GM21360 (cell line): ENCODE measurements at regions not wholly inside any gene's neighbourhood (a gene's known extent, or its start where the extent isn't known, plus 50 kb on each side); places are given as distances from the start of the nearest gene placed in this dataset.
"Not testable (repeated sequence)": the region's sequence is repeated elsewhere in the genome, so short reads cannot be mapped to it uniquely, and the experiment has no call there.

ENCODE experiments used
- ATAC-seq: cut with Tn5 transposase; IDR thresholded peaks from one replicate; pipeline ENCODE4 v1.9.1; 2021; ENCODE audit warnings: mild to moderate bottlenecking, moderate library complexity; ENCODE audit not compliant: unreplicated experiment

DNA sequence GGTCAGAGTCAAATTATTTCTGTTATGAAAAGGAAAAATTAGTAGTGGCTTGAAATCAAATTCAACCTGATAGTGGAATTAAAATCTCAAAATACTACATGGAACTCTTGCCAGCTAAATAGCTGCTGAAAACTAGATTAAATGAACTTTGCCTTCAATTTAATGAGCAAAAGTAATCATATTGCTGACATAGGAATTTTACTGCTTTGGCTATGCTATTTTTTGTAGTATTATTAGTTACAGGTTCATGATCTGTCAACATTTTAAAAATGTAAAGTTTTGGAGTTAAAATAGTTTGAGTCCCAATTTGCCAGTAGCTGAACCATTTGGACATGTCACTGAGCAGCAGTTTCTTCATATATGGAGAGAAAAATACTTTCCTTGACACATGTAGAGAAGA is 81.4 kb downstream of the RERGL start:
- no peak for ATAC-seq

DNA sequence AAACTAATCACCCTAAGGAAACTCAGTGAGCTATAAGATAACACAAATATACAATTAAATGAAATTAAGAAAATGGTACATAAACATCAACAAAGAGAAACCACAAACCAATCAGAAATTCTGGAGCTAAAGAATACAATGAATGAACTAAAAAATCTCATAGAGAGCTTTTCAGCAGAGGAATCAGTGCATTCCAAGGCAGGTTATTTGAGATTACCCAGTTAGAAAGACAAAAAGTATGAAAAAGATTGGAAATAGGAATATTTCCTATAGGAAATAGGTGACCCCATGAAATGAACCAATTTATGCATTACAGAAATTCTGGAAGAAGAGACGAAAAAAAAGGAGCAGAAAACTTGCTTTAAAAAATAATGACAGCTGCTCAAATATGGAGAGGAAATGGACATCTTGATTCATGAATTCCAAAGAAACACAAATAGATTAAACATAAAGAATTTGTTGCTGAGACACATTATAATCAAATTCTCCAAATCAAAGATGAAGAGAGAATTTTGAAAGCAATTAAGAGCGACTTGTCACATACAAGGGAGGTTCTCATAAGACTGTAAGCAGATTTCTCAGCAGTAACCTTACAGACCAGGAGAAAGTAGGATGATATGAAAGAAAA is 90.7 kb downstream of the RERGL start:
- ATAC-seq, result no peak

DNA sequence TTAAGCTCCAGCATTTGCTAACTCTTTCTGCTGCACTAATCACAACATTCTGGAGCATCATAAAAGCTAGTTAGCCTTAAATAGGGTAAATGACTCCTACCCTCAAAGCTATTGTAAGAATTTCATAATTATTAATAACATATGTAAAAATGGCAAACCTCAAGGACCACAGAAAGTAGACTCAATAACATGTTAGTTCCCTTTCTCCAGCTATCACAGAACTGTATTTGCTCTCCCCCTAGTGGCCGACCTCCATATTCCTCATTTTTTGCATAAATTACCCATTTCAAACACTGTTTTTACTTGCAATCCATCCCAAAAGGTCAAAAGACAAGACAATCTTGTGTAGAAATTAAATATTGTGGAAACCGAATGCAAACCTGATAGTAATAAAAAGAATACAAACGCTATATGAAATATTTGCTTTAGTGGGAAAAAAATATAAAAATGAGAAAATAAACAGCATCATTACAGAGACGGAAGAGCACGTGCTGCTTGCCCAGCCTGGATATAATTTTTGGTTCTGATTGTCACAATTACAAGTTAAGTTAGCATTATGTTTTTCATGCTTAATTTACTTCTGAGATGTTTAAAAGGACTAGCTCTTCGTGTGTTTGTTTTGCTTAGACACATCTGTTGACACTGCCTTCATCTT is 97.9 kb downstream of the RERGL start:
- ATAC-seq, result peak; percentile 91

DNA sequence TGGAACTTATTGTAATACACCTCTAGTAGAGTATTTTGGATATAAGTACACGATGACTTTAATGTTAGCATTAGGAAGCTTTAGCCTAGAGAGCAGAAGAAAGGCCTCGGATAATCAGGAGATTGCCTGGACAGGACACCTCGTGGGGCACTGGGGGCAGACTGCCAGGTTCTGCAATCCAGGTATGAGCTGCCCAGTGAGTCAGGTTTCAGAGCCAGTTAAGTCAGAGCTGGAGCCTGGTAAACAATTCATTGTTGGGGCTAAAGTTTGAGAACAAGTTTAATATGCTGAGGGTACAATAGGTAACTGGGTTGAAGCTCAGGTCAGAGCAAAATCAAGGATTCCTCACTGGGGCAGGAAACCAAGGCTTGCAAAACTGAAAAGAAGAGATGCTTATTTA is 107.4 kb downstream of the RERGL start:
- ATAC-seq, result no peak

DNA sequence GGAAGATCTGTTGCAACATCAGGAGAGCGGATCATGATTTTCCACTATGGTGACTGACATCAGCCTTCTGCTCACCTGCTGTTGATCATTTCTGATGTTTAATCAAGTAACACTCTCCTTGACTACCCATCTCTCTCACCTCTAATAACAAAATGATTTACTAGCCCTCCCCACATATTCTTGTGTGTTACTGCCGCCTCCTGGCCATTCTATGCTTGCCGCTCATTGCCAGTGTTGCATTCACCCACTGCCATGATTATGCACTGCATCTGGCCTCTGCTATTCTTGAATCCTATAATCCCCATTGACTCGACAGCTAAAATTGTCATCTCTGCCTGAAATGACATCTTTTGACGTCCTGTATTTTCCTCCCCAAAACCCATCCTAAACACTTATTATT is 113.8 kb downstream of the RERGL start:
- no peak for ATAC-seq

DNA sequence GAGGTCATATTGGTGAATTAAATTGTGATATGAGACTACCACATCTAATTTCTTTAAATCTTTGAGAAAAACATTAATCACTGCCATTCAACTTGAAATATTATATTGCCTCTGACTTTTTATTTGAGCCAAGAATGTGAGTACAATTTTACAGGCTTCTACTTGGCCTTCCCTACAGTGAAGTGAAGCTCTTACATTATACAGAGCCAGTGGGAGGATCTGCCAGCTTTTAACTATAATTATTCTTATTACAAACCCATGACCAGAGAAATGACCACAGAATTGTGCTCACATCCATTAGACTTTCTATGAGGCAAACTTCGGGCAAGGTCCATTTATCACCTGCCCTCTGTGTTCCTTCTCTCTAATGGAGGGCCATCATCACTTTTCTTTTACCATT is 114.2 kb downstream of the RERGL start:
- ATAC-seq, result no peak

DNA sequence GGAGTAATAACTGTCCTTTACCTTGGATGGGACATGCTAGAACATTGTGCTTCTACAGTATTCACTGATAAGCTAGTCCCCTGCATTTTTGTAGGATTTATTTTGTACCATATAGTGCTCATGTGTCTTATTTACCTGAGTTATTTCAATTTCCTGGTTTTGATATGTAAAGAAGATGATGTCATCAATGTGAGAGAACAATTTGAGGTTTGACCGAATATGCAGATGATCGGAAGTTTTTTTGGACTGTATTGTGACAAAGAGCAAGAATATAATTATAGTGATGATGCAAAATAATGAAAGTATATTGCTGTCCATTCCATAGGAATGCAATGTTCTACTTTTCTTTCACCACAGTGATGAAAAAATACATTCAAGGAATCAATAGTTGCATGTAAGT is 114.8 kb downstream of the RERGL start:
- ATAC-seq, result no peak

DNA sequence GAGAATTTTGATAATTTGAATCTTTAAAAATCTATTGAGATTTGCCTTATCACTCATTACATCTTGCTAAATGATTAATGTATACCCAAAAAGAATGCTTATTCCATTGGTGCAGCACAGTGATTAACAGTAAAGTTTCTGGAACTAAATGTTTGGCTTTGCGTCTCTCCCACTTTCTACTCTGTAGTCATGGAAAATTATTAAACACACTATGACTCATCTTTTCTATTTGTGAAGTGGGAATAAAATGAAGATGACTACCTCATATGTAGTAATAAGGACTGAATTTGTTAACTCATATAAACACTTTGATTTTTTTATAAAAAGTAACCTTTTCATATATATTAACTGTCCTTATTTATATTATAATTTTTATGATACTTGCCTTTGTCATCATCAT is 118.1 kb downstream of the RERGL start:
- no peak for ATAC-seq

DNA sequence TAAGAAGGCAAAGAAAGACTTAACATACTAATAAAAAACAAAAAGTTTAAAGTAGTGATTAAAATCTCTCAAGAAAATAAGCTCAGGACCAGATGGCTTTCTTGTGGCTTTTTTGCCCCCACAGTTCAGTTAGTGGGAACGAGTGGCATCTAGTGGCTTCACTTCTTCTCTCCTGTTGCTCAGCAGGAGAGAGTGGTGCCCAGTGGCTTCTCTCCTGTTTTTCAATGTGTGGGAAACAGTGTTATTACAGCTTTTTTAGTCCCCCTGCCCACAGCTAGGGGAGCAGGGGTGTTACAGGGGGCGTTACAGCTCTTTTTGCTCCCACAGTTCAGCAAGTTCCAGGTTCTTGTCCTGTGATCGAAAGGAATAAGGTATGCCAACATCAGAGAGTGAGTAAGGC is 135.2 kb downstream of the RERGL start:
- no peak for ATAC-seq

DNA sequence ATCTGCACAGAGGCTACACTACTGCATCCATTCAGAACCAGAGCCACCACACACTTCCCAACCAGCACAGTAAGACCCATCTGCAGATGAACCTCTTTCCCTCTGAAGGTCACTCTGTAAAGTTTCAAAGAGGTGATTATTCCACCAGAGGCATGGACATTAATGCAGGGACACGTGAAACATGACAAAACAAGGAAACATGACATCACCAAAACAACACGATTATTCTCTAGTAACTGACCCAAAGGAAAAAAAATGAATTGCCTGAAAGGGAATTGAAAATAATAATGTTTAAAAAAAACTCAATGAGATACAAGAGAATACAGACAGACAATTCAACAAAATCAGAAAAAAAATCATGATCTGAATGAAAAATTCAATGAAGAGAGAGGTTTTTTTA is 139.1 kb downstream of the RERGL start:
- no peak for ATAC-seq

DNA sequence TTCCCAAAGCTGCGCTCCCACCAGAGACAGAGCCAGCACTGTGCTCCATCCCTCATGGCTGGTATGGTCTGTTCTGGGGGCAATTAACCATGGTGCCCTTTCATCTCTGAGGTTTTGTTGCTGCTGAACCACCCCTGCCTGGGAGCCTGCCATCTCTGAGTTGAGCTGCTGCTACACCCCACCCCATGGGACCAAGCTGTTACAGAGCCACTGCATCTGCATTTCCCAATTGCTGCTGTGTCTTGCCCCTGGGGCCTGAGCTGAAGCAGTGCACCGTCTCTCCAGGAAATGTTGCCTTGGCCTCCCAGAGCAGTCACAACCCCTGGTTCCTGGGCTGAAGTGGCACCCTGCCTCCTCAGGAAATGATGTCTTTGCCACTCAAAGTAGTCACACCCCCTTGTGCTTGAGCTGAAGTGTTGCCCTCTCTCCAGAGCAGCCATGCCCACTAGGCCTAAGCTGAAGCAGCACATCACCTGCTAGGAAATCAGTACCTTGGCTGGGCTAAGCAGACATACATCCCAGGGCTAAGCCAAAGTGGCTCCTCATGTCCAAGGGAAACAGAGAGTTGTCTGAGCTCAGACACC is 140.3 kb downstream of the RERGL start:
- ATAC-seq, result no peak

DNA sequence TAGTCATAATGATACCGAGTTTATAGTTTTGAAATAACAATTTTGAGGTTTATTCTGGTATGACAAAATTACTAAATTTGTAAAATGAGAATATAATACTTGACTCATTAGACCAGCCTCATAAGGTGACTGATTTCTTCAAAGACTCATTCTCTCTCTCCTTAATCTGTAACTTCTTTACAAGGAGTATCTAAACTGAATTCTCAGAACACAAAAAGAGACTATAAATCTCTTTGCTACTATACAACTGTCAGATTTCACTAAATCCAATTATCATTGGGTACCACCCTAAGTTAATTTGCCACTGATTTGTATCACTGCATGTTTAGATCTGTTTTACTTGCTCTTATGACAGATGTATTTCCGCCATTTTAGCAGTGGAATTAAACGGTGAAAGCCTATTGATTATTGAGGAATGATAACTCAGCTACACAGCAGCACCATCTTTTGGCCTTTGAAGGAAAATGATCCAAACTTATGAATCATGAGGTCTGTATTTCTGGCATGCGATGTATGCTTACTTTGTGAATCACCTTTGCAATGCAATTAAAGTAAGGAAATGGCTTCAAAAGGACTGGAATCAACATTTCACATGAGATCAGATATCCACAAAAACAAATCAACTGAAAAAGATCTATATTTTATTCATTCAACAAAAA is 161.2 kb downstream of the RERGL start:
- ATAC-seq, result no peak

DNA sequence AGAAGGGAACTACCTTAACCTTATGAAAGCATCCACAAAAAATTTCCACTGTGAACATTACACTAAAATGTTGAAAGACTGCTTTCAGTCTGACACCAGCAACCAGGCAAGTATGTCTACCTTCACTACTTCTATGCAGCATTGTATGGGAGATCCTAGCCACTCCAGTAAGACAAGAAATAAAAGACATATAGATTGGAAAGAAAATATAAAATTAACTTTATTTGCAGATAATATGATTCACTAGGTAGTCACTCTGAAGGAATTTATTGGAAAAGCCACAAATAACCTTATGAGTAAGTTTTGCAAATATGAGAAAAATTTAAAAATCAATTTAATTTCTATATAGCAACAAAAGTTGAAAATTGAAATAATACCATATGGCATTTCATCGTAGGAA is 172.0 kb downstream of the RERGL start:
- no peak for ATAC-seq

DNA sequence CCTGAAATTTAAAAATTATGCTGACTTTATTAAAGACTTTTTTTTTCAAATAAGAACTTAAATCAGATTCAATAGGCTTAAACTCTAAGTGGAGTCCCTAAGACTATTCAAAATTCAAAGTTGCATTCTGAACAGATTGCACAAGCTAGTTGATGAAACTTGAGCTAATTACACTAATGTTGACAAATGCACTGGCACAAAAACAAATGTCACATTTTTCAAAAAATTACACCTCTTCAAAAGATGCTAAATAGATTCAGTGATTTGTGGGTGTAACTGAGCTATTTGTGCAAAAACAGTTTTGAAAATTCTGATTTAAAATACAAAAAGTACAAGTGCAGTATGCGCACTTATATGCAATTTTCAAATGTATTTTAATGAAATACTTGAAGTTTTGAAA is 205.4 kb downstream of the RERGL start:
- no peak for ATAC-seq

DNA sequence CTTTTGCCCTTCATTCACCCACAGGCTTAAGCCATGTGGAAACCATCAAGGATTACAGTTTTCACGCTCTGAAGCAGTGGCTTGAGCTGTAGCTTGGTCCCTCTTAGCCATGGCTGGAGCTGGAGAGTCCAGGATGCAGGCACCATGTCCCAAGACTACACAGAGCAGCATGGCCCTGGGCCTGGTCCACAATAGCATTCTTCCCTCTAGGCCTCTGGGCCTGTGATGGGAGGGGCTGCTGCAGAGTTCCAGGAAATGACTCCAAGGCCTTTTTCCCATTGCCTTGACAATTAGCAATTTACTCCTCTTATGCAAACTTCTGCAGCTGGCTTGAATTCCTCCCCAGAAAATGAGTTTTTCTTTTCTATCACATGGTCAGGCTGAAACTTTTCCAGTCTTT is 211.3 kb downstream of the RERGL start:
- no peak for ATAC-seq

DNA sequence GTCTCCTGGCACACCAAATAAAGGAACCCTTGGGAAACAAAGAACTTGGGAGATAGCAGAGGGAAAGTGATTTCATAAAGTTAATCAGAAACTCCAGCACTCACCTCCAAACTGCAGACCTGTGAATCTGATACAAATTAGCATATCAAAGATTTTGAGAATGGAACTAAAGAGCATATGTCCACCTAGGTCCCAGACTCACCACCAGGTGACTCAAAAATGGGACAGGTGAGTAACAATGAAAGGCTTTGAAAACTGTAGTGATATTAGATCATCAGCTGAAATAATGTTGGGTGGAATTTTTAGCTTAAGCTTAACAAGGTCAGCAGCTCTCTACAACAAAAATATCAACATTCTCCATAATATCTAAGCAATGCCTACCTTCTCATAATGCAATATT is 214.8 kb downstream of the RERGL start:
- no peak for ATAC-seq

DNA sequence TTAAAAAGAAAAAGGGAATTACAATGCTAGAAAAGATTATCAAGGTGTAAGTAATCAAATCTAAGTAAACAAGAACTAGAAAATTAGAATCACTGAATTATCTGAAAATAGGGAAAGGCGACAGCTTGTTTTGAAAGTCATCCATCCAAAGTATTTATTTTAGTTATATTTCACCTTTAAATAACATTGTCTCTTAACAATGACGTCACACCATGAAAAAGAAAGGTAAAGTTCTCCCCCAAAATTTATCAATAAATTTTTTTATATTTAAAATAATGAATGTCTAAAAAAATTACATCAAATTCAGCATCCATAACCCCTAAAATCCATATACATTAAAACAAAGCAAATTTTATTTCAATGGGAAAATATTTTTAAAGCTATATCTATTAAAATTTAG is 223.2 kb downstream of the RERGL start:
- no peak for ATAC-seq

DNA sequence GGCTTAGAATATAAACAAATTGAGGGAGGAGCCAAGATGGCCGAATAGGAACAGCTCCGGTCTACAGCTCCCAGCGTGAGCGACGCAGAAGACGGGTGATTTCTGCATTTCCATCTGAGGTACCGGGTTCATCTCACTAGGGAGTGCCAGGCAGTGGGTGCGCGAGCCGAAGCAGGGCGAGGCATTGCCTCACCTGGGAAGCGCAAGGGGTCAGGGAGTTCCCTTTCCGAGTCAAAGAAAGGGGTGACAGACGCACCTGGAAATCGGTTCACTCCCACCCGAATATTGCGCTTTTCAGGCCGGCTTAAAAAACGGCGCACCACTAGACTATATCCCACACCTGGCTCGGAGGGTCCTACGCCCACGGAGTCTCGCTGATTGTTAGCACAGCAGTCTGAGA is 234.4 kb downstream of the RERGL start:
- ATAC-seq, result not testable (repeated sequence)

DNA sequence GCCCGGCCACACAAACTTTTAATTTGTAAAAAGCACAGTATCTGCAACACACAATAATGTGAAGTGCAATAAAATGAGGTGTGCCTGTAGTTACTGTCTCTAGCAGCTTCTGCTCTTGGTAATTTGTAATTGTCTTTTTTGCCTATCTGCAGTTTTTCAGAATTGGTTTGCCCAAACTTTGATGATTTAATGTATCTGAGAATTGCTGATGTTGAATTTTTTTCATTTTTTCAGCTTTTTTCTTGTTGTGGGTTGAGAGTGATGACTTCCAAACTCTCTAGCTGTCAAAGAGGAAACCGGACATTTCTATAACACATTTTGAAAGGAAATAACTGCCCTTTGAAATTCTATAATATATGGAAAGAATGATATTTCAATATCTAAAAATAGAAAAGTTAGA is 236.9 kb downstream of the RERGL start:
- ATAC-seq, result no peak

DNA sequence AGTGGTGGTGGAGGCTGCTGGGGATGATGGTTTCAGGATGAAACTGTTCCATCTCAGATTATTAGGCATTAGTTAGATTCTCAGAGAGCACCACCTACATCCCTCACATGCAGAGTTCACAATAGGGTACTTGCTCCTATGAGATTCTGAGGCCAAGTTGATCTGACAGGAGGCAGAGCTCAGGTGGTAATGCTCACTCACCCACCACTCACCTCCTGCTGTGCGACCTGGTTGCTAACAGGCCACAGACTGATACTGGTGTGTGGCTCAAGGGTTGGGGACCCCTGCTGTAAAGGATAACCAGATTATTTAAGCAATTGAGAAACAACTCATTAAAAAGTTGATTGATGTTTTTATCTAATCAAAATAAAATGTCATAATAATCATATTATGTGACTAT is 248.5 kb downstream of the RERGL start:
- no peak for ATAC-seq

DNA sequence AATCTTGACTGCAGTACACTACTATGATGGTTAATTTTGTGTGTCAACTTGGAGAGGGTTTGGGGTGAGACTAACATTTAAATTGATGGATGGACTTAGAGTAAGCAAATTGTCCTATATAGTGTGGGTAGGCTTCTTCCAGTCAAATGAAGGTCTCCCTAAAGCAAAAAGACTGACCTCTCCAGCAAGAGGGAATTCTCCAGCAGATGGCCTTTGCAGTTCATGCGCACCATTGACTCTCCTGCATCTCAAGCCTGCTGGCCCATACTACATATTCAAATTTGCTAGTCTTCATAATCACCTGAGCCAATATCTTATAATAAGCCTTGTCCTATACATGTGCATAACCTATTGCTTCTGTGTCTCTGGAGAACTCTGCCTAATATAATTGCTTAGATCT is 260.2 kb downstream of the RERGL start:
- no peak for ATAC-seq

DNA sequence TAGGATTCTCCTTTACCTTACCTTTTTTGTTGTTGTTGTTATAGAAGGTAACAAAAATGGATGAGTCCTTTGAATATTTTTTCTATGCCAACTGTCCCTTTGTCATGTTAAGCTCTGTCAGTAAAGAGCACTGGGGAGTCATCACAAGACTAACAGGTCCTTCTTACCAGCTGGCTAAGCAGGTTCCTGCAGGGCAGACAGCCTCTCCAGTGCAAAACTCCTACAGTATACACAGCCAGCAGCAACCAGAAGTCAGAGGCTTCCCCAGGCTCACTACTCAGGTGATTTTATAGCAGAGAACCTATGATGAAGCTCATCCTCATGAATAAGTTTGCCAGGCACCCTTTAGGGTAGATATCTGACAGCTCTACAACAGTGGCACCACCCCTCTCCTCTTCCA is 271.1 kb downstream of the RERGL start:
- ATAC-seq, result no peak
